Loucy (cell line): ENCODE measurements at regions not wholly inside any gene's neighbourhood (a gene's known extent, or its start where the extent isn't known, plus 50 kb on each side); places are given as distances from the start of the nearest gene placed in this dataset.

Experiments
- CTCF ChIP-seq: fragments of 200-600 bp; sonication (generic); conservative IDR thresholded peaks from 2 replicates; pipeline ENCODE4 v1.5.1; 2014; ENCODE audit warnings: mild to moderate bottlenecking, antibody characterized with exemption, low read length
- EZH2phosphoT487 ChIP-seq: fragments of 200-600 bp; IDR thresholded peaks from 2 replicates; pipeline ENCODE4 v1.6.1; 2018; ENCODE audit warnings: antibody characterized with exemption, mild to moderate bottlenecking, moderate library complexity, borderline replicate concordance

GRCh38 chr14:84399296-84399910 is 1130.5 kb upstream of the FLRT2 start:
- TF ChIP-seq CTCF (no peak), EZH2phosphoT487 (no peak)
